Immature natural killer cell (primary cell): ENCODE measurements at regions not wholly inside any gene's neighbourhood (a gene's known extent, or its start where the extent isn't known, plus 50 kb on each side); places are given as distances from the start of the nearest gene placed in this dataset.
"Not testable (repeated sequence)": the region's sequence is repeated elsewhere in the genome, so short reads cannot be mapped to it uniquely, and the experiment has no call there.

Experiments used
- DNase-seq, 3 donors: peaks; one replicate each; pipeline ENCODE4 v3.0.0; 2022; ENCODE audit warnings: mixed read lengths in 1 of 3
- H3K27ac Mint-ChIP-seq, 6 donors: one replicate each; pipeline ENCODE4 v1.8.0; 2020; ENCODE audit warnings: mixed read lengths in 6 of 6, mild to moderate bottlenecking in 5 of 6, inconsistent platforms in 4 of 6, moderate library complexity in 3 of 6
- H3K27me3 Mint-ChIP-seq, 3 donors: one replicate each; pipeline ENCODE4 v1.8.0; 2020 to 2021; ENCODE audit warnings: low read depth in 3 of 3, mild to moderate bottlenecking in 3 of 3, mixed read lengths in 3 of 3, moderate library complexity in 3 of 3, inconsistent platforms in 1 of 3
- H3K36me3 Mint-ChIP-seq, 3 donors: one replicate each; pipeline ENCODE4 v1.8.0; 2020; ENCODE audit warnings: mixed read lengths in 3 of 3, inconsistent platforms in 2 of 3, mild to moderate bottlenecking in 2 of 3
- H3K4me1 Mint-ChIP-seq, 2 donors: one replicate each; pipeline ENCODE4 v1.8.0; 2020; ENCODE audit warnings: inconsistent platforms in 2 of 2, mild to moderate bottlenecking in 2 of 2, mixed read lengths in 2 of 2, moderate library complexity in 1 of 2
- H3K4me3 Mint-ChIP-seq, 5 donors: one replicate each; pipeline ENCODE4 v1.8.0; 2020; ENCODE audit warnings: mild to moderate bottlenecking in 5 of 5, mixed read lengths in 5 of 5, inconsistent platforms in 3 of 5, moderate library complexity in 3 of 5
- H3K9me3 Mint-ChIP-seq, 6 donors: one replicate each; pipeline ENCODE4 v1.8.0; 2020; ENCODE audit warnings: mild to moderate bottlenecking in 6 of 6, mixed read lengths in 6 of 6, inconsistent platforms in 4 of 6, moderate library complexity in 3 of 6

DNA sequence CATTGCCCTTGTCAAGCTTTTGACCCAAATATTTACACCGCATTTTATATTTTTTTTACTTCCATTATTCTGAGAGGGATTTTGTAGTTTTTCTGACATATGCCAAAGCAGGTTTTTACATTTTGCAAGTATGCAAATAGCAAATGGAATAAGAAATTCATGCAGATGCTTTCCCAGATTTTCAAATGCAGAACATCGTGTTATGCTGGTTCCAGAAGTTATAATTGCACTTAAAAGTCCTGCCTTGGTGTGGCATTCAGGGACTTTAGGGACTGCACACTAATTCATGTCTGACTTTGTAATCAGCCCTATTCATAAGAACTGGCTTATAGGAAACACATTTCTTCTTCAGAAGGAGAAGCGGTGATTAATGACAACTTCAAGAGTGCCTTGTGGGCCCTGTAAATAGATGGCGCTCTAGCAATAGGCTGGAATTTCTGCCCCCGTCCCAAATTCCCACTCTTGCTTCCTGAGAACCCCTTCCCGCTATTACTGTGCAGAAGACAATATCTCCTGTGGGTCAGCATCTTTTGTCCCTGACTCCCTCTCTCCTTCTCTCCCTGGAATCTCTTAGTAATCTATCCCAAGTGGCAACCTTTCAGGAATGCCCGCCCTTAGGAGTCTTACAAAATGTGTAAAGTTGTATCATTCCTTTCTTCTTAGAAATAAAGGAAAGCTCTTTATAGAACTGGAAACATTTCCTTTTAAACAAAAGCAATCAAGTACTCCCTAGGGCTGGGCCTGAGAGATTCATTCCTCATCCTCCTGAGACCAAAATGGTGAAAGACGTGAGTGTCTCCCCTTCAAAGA, 264.0 kb downstream of the INHBA start:
- Mint-ChIP-seq H3K36me3 (no peaks in the 10 kb centered on the region), H3K27me3 (peaks cover 0 to 5% (median 2%) of the 10 kb centered on the region in 3 donors), H3K9me3 (peaks cover 0 to 17% (median 5%) of the 10 kb centered on the region in 6 donors), H3K27ac (no peak overlapping the region), H3K4me1 (no peaks in the 10 kb centered on the region), H3K4me3 (no peak overlapping the region)
- no peak for DNase-seq

DNA sequence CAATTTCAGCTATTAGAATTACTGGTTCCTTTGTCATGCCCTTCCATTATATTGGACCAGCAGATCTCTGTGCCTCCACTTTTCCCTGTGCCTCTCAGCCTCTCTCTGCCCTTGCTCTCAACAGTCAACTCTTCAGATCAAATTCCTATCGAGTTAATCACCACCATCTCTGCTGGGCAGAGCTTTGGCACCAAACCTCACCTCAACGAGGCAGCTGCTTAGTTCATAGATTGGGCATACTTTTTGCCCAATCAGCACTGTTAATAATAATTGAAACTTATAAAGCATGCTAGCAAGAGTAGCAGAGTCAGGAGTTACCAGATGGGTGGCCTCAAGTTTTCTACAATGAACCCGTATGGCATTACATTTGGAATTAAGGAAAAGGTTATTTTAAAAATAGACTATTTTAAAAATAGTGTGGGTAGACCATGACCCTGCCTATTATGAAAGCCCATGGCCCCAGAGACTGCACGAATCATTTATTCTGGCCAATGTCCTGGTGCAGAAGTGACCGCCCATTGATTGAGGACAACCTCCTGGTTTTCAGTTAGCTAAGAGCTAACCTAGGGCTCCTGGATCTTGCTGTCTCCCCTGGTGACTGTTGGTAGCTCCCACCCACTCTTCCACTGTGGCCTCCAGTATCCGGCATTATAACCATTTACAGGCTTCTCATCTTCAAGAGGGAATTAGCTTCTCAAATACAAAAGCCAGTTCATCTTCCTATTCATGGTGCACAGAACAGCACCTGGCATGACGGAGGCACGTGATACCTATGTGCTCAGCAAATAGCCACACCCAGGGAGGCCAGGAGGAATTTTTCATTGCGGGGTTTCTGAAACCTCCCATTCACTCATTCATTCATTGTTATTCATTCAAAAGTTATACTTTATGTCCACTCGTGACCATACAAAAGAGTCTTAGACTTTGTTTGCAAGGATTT, 265.4 kb downstream of the INHBA start:
- peaks cover 0 to 17% (median 5%) of the 10 kb centered on the region in 6 donors for H3K9me3 Mint-ChIP-seq
- DNase-seq: no peak
- H3K27me3 Mint-ChIP-seq: peaks cover 0 to 2% (median 2%) of the 10 kb centered on the region in 3 donors
- no peaks in the 10 kb centered on the region for H3K36me3 Mint-ChIP-seq
- H3K4me3 Mint-ChIP-seq: no peak overlapping the region
- H3K4me1 Mint-ChIP-seq: no peaks in the 10 kb centered on the region
- no peak overlapping the region for H3K27ac Mint-ChIP-seq

DNA sequence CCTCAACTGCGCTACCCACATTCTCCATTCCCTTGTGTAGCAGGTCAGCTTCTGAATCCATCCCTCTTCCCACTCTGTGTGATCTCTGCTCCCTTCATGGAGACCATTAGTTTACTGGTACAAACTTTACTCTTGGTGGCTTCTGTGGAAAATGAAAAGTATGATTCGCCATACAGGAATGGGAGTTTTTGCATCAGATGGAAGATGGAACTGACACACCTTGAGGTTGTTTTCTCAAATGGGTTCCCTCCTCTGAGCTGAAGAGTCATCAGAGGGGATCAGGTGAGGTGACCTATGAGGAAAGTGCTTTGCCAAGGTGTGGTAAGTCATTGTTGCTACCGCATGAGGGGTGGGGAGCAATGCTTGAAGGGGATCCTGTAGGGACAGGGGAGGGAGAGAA, 266.8 kb downstream of the INHBA start:
- peaks cover 0 to 2% (median 2%) of the 10 kb centered on the region in 3 donors for H3K27me3 Mint-ChIP-seq
- H3K27ac Mint-ChIP-seq: no peak overlapping the region
- no peak for DNase-seq
- H3K4me1 Mint-ChIP-seq: no peaks in the 10 kb centered on the region
- no peaks in the 10 kb centered on the region for H3K36me3 Mint-ChIP-seq
- no peak overlapping the region for H3K4me3 Mint-ChIP-seq
- H3K9me3 Mint-ChIP-seq: peaks cover 0 to 25% (median 7%) of the 10 kb centered on the region in 6 donors

DNA sequence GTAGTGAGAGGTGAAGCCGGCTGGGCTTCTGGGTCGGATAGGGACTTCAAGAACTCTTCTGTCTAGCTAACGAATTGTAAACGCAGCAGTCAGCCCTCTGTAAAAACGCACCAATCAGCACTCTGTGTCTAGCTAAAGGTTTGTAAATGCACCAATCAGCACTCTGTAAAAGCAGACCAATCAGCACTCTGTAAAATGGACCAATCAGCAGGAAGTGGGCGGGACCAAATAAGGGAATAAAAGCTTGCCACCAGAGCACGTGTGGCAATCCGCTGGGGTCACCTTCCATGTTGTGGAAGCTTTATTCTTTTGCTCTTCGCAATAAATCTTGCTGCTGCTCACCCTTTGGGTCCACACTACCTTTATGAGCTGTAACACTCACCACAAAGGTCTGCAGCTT, 267.9 kb downstream of the INHBA start:
- H3K27me3 Mint-ChIP-seq, DNase-seq, H3K36me3 Mint-ChIP-seq, H3K27ac Mint-ChIP-seq, H3K4me1 Mint-ChIP-seq, H3K4me3 Mint-ChIP-seq: not testable (repeated sequence)
- H3K9me3 Mint-ChIP-seq: peaks cover 3 to 27% (median 10%) of the 10 kb centered on the region in 6 donors

DNA sequence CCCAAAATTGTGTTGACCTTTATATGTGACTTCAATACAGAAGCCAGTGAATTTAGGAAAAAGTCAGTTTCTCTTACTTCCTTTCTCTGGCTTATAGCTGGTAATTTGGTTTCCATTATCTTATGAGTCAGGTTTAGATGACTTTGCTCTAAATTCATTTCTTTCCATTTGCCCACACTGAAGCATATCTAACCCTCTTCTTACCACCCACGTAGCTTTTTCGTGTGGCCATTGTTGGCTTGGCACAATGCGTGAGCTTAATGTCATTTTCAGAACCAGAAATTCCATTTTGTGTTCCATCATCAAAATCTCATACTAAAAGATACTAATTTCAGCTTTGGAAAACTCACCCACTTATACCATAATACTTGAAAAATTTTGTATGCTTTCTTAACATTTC, 271.2 kb downstream of the INHBA start:
- Mint-ChIP-seq H3K27ac (no peak overlapping the region), H3K27me3 (peaks cover 0 to 3% (median 2%) of the 10 kb centered on the region in 3 donors), H3K4me3 (no peak overlapping the region), H3K4me1 (no peaks in the 10 kb centered on the region), H3K9me3 (peaks cover 3 to 33% (median 11%) of the 10 kb centered on the region in 6 donors), H3K36me3 (no peaks in the 10 kb centered on the region)
- DNase-seq: no peak

DNA sequence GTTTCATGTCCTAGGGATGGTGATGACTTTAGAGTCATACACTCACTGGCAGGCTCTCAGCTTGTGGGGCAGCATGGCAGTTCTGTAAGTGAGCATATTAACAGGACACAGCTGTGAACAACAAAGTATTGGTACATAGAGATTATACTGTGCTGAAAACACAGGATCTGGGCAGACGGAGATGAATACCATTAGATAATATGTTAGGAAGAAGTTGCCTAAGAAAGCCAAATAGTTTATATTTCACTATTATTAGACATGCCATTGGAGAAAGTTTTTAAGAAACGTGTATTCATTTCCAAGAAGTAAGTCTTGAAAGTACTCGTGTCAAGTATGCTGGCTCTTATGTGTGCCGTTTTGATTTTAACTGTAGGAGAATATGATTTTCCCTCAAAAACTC, 274.5 kb downstream of the INHBA start:
- Mint-ChIP-seq H3K36me3 (no peaks in the 10 kb centered on the region), H3K4me1 (no peaks in the 10 kb centered on the region), H3K27ac (no peak overlapping the region), H3K27me3 (peaks cover 0 to 3% (median 2%) of the 10 kb centered on the region in 3 donors), H3K4me3 (no peak overlapping the region), H3K9me3 (peaks cover 3 to 28% (median 8%) of the 10 kb centered on the region in 6 donors)
- no peak for DNase-seq

DNA sequence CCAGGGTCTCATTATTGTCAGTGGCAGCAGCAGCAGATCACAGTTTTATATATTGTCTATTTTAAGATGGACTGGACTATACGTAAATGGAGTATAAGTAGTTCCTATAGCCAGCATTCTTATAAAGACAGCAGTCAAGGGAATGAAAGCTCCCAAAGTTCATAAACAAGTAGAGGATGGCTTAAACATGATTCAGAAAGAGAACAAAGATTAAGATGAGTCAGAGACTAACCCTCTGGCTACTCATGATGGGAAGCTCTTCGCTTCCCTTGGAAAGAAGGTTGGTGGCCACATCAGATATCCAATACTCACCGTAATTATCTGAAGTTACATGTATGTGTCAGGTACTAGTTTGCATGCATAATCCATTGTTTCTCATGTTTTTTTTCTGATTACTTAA, 277.0 kb downstream of the INHBA start:
- Mint-ChIP-seq H3K9me3 (peaks cover 2 to 30% (median 10%) of the 10 kb centered on the region in 6 donors), H3K4me3 (no peak overlapping the region), H3K27ac (no peak overlapping the region), H3K27me3 (peaks cover 0 to 2% (median 2%) of the 10 kb centered on the region in 3 donors), H3K36me3 (no peaks in the 10 kb centered on the region), H3K4me1 (no peaks in the 10 kb centered on the region)
- DNase-seq: no peak

DNA sequence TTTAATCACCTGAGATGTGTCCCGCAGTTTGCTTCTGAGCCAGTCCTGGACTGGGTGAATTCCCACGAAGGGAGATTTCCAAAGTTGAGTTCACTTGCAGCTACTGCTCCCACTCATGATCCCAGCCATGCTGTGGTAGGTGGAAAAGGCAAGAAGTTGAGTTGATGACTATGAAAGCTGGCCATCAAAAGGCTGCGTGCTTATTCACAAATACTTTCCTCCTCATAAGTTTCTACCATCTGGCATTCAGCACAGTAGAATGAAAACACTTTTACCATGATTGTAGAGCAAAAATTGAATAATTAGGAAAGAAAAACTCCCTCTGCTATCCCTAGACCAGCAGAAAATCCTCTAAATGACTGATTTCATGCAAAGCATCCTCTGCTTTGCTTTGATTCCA, 281.8 kb downstream of the INHBA start:
- H3K4me1 Mint-ChIP-seq: no peaks in the 10 kb centered on the region
- H3K36me3 Mint-ChIP-seq: no peaks in the 10 kb centered on the region
- H3K27ac Mint-ChIP-seq: no peak overlapping the region
- peaks cover 2% of the 10 kb centered on the region in 3 donors for H3K27me3 Mint-ChIP-seq
- no peak overlapping the region for H3K4me3 Mint-ChIP-seq
- peaks cover 3 to 25% (median 8%) of the 10 kb centered on the region in 6 donors for H3K9me3 Mint-ChIP-seq
- no peak for DNase-seq

DNA sequence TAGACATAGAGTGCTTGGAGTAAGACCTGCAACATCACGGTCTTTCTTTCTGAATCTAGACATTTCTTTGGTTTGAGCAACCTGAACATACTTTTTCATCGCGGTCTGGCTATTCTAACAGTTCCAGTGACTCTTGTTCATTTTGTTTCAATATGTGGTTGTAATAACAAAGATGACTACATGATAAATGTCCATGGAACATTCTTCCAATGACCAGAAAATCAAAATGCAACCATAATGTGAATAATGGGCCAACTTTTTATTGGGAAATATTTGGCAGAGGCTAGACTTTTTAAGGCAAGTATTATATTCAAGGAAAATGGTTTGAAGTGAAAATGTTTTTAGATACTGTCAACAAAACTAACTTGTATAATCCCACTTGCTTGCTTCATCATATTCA, 282.5 kb downstream of the INHBA start:
- DNase-seq: no peak
- no peak overlapping the region for H3K4me3 Mint-ChIP-seq
- H3K36me3 Mint-ChIP-seq: no peaks in the 10 kb centered on the region
- peaks cover 3 to 31% (median 8%) of the 10 kb centered on the region in 6 donors for H3K9me3 Mint-ChIP-seq
- peaks cover 2% of the 10 kb centered on the region in 3 donors for H3K27me3 Mint-ChIP-seq
- H3K27ac Mint-ChIP-seq: no peak overlapping the region
- H3K4me1 Mint-ChIP-seq: no peaks in the 10 kb centered on the region

DNA sequence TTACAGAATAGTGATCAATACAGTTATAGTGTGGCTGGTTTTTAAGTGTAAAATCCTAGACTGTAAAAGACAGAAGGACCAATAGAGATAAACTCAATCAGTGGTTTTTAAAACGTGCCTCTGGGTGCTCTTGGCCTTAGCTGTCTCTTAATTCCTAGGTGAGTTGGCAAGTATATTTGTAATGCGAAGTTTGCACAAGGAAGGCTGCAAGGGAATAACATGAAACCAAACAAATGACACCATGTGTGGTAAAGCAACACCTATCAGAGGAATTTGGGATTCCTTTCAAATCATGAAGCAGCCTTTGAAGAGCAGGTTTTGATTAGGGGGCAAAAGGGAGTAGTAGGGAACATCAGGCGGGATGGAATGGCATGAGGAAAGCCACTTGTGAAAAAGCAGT, 284.6 kb downstream of the INHBA start:
- no peak overlapping the region for H3K27ac Mint-ChIP-seq
- peaks cover 0 to 2% (median 2%) of the 10 kb centered on the region in 3 donors for H3K27me3 Mint-ChIP-seq
- no peaks in the 10 kb centered on the region for H3K4me1 Mint-ChIP-seq
- no peak overlapping the region for H3K4me3 Mint-ChIP-seq
- H3K9me3 Mint-ChIP-seq: peaks cover 3 to 25% (median 8%) of the 10 kb centered on the region in 6 donors
- no peaks in the 10 kb centered on the region for H3K36me3 Mint-ChIP-seq
- no peak for DNase-seq

DNA sequence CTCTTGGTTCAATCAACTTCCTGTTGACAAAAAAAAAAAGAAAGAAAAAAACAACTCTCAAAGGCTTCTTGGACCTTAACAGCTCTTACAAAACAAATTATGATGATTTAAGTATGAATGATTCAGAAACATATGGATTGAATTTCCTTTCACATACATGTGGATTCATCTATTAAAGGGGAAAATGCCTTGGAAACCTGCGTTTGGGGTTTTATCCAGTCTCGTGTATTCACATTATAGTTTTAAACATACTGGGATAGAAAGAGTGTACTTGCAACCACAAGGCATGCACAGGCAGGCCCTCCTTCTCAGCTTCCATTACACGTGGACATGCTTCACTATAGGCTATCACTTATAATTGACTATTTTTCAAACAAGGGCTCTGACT, 286.7 kb downstream of the INHBA start:
- no peaks in the 10 kb centered on the region for H3K36me3 Mint-ChIP-seq
- no peak for DNase-seq
- H3K27ac Mint-ChIP-seq: no peak overlapping the region
- peaks cover 2% of the 10 kb centered on the region in 3 donors for H3K27me3 Mint-ChIP-seq
- peaks cover 0 to 15% (median 7%) of the 10 kb centered on the region in 6 donors for H3K9me3 Mint-ChIP-seq
- H3K4me1 Mint-ChIP-seq: no peaks in the 10 kb centered on the region
- H3K4me3 Mint-ChIP-seq: no peak overlapping the region

DNA sequence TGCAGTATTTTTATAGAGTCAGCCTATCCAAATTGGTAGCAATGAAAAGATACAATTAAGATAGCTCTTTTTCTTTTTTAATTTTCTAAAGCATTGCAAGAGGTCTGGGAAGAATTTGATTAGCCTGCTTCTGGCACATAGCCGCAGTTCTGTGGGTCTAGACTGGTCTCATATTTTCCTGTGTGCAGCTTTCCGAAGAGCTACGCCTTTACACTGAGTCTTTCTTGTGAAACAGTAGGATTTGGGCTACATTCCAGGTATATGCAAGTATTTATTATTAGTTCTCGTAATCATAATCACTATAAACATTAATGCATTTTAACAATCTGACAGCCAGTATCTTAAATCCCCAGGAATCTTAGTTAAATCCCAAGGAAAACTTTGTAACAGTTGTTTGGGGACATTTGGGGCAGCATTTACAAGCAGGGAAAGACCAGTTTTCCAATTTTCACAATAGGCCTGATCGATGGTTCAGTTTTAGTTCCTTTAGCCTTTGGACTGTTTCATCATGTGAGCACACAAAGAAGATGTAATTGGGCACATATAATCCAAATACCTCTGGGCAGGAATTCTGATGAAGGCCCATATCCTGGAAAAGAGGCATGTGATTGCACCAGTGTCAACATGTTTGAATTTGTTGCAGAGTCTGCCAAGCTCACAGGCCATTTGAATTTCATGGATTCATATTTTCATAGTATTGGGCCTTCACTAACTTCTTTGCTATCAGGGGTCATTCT, 287.3 kb downstream of the INHBA start:
- no peak overlapping the region for H3K4me3 Mint-ChIP-seq

DNA sequence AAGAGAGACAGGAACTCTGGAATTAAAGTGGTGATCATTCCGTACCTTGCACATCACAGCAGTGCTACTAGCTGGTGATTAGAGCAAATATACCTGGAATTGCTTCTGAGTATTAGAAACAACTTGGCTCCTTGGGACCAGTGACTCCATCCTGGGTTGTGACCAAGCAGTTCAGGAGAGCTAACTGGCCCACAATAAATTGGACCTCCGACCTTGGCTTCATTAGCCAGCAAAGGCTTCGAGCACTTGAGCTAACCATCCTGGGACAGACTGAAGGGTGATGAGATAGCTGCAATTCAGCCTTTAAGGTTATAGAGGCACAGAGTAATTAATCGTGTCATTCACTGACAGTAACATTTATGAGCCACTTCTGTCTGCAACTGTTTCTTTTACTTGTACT, 287.8 kb downstream of the INHBA start:
- Mint-ChIP-seq H3K9me3 (peaks cover 0 to 15% (median 6%) of the 10 kb centered on the region in 6 donors), H3K27ac (no peak overlapping the region), H3K4me3 (no peak overlapping the region), H3K4me1 (no peaks in the 10 kb centered on the region), H3K36me3 (no peaks in the 10 kb centered on the region), H3K27me3 (peaks cover 2% of the 10 kb centered on the region in 3 donors)
- no peak for DNase-seq

More for the DNA sequence above, 287.3 kb downstream of the INHBA start:
- H3K4me1 Mint-ChIP-seq: no peaks in the 10 kb centered on the region
- H3K9me3 Mint-ChIP-seq: peaks cover 0 to 15% (median 6%) of the 10 kb centered on the region in 6 donors
- no peak overlapping the region for H3K27ac Mint-ChIP-seq
- no peak for DNase-seq
- H3K27me3 Mint-ChIP-seq: peaks cover 2% of the 10 kb centered on the region in 3 donors
- no peaks in the 10 kb centered on the region for H3K36me3 Mint-ChIP-seq
